GM21717 (cell line): ENCODE measurements at regions not wholly inside any gene's neighbourhood (a gene's known extent, or its start where the extent isn't known, plus 50 kb on each side); places are given as distances from the start of the nearest gene placed in this dataset.

Source experiments
- ATAC-seq: cut with Tn5 transposase; IDR thresholded peaks from one replicate; pipeline ENCODE4 v1.9.1; 2021; ENCODE audit warnings: mild to moderate bottlenecking, moderate library complexity; ENCODE audit not compliant: unreplicated experiment

GRCh38 chr3:83882701-83883100, 1076.1 kb upstream of the CADM2 start:
- ATAC-seq = no peak

GRCh38 chr3:83890039-83890762, 1068.6 kb upstream of the CADM2 start:
- no peak for ATAC-seq

GRCh38 chr3:83890763-83891135, 1068.0 kb upstream of the CADM2 start:
- no peak for ATAC-seq

GRCh38 chr3:83894223-83894622, 1064.6 kb upstream of the CADM2 start:
- ATAC-seq = no peak

- no peak for ATAC-seq
These were observed 1062.9 kb upstream of the CADM2 start for GRCh38 chr3:83895892-83896291.

GRCh38 chr3:83902787-83903533, 1055.8 kb upstream of the CADM2 start:
- no peak for ATAC-seq

- ATAC-seq = no peak
These were observed 1045.4 kb upstream of the CADM2 start for GRCh38 chr3:83913381-83913780.

GRCh38 chr3:83926291-83926690, 1032.5 kb upstream of the CADM2 start:
- ATAC-seq = no peak

- ATAC-seq = peak; percentile 64
These were observed 1030.4 kb upstream of the CADM2 start for GRCh38 chr3:83928391-83928790.

- no peak for ATAC-seq
These were observed 1029.9 kb upstream of the CADM2 start for GRCh38 chr3:83928903-83929302.

- ATAC-seq = no peak
These were observed 1024.4 kb upstream of the CADM2 start for GRCh38 chr3:83934192-83935021.

GRCh38 chr3:83938491-83938890, 1020.3 kb upstream of the CADM2 start:
- ATAC-seq = no peak

GRCh38 chr3:83941990-83942745, 1016.6 kb upstream of the CADM2 start:
- no peak for ATAC-seq

- ATAC-seq = no peak
These were observed 1012.7 kb upstream of the CADM2 start for GRCh38 chr3:83946049-83946448.

- ATAC-seq = no peak
These were observed 1012.2 kb upstream of the CADM2 start for GRCh38 chr3:83946554-83946953.

- no peak for ATAC-seq
These were observed 1010.0 kb upstream of the CADM2 start for GRCh38 chr3:83948771-83949170.

- no peak for ATAC-seq
These were observed 1005.2 kb upstream of the CADM2 start for GRCh38 chr3:83953417-83954089.

- ATAC-seq = no peak
These were observed 1002.4 kb upstream of the CADM2 start for GRCh38 chr3:83956431-83956830.

GRCh38 chr3:83968356-83968755, 990.4 kb upstream of the CADM2 start:
- ATAC-seq = no peak

GRCh38 chr3:83971666-83972065, 987.1 kb upstream of the CADM2 start:
- no peak for ATAC-seq
